ENCODE measurements at regions not wholly inside any gene's neighbourhood (a gene's known extent, or its start where the extent isn't known, plus 50 kb on each side); places are given as distances from the start of the nearest gene placed in this dataset.

DNA sequence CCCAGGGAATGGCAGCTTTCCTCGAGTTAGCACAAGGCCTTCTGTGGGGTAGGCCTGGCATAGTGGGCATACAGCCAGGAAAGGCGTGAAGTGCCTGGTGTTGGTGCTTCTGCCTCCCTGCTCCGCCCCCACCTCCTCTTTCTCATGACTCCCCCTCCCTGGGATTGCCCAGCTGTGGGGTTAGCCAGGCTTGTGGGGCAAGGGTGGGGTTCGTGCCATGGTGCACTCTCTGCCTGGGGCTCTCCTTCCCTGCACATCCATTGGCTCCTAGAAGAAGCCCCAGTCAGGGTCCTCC is 236.8 kb upstream of the NCAM1 start:
- no peak for DNase-seq

DNA sequence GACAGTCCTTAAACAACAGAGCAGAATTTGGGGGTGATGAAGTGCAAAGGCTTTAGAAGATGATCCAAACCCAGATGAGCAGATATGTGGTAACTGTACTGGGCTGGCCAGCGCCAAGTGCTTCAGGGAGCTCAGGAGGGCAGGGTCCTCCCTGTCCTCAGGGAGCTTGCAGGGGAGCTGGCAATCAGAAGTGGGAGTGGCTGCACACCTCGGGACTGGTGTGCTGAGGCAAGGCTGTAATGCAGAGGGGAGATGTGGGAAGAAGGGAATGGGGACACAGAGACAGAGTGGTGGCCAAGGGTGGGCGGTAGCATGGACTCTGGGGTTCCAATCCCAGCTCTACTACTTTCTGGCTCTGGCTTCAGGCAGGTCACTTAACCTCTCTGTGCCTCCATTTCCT is 235.6 kb upstream of the NCAM1 start:
- no peak for DNase-seq

DNA sequence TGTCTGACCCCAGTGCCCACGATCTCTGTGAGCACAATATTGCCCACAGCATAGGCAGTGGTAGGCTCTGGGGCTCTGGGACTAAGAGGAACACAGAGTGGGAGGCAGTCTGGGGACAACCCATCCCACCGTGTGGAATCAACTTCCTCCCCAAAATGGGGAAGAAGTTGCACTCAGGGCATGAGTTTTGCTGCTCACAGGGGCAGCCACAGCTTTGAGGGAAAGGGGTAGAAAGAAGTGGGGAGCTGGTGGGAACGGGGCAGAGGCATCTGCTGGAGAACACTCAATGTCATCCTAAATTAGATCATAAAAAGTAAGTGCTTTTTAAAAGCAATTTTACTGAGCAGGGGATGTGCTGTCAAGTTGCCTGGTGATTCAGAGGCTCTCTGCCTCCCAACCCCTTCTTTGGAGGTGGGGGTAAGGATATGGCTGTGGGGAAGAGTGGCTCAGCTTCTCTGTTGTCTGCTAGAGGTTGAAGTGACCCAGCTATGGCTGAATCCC is 233.8 kb upstream of the NCAM1 start:
- no peak for DNase-seq

DNA sequence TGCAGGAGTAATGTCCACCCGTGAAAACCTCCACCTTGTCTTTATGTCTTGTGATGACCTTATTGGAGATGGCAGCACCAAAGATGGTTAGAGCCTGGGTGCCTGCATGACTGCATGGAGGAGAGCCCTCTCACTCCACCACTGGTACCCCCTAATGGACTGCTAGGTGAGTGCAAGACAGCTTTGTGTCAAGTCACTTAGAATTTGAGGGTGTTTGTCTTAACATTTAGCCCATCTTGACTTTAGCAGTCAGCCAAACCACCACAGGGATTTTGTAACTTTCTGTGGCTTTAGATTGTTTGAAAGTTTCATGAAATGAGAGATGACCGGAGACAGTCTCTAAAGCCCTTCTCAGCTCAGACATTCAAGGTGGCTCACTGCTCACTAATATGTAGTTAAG is 232.9 kb upstream of the NCAM1 start:
- DNase-seq, result no peak

DNA sequence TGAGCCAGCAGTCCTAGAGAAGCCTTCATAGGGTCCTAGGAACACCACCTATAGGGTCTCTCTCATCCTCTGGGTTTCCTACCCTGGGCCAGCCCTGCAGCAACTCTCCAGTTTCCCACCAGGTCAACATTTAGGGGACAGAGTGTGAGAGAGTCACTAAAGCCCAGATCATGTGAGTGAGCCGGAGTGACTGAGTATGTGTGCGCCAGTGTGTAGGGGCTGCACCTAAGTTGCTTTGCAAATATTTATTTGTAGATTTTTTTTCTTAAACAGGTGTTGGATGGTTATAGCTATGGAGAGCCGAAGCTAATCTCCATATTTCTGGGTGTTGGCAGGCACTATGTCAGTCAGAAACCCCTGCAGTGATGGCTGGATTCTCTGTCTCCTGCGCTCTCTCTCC is 232.5 kb upstream of the NCAM1 start:
- no peak for DNase-seq

DNA sequence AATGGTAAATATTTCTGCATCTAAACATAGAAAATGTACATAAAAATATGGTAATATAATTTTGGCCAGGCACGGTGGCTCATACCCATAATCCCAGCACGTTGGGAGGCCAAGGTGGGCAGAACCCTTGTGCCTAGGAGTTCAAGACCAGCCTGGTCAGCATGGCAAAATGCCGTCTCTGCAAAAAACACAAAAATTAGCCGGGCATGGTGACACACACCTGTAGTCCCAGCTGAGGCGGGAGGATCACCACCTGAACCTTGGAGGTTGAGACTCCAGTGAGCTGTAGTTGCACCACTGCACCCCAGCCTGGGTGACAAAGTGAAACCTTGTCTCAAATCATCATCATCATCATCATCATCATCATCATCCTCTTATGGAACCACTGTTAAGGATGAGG is 230.6 kb upstream of the NCAM1 start:
- no peak for DNase-seq

DNA sequence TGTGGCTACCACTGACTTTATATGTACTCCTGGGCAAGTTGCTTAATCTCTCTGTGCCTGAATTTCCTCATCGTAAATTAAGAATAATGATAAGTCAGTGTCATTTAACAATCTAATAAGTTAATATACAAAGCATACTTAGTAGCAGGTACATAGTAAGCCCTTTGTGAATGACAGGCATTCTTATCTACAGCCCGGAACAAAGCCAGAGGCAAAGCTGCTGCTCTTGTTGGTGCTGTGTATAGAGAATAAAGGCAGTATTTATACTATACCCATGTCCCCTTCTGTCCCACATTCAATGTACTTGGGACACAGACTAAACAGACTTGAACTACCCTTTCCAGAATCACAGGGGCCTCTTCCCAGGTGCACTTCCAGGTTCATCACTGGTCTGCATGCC is 229.7 kb upstream of the NCAM1 start:
- DNase-seq, result no peak

DNA sequence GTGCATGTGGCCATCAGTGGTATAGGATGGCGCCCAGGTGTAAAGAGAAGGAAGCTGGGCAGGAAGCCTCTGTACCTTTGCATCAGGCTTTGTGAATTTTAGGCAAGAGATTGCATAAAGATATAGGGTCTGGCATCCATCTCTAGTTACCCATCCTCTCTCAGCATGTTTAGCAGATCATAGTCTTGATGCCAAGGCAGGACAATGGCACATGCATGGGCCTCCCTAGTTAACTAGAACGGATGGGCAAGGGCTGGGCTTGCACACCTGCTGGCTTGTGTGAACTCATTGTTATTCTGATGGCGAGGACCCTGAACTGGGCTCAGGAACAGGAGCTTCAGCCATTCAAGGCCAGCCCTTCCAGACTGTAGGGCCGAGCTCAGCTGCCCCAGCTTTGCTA is 229.2 kb upstream of the NCAM1 start:
- DNase-seq, result no peak

DNA sequence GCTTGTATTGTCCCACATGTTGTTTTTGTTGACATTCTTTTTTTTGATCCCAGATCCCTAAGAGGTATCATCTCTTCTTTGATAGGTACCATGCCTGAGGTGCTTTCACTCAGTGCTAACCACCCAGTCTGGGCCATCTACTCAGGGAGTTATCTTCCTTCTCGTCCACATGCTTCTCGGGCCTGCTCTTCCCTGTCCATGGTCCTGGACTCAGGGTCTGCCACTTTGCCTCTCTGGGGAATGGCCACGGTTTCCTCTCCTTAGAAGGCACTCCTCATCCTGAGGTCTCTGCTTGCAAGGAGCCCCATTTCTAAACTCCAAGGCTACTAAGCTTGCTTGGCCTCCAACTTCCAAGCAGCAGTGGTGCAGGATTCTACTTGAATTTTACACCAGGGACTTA is 227.0 kb upstream of the NCAM1 start:
- DNase-seq, result peak; percentile 69

DNA sequence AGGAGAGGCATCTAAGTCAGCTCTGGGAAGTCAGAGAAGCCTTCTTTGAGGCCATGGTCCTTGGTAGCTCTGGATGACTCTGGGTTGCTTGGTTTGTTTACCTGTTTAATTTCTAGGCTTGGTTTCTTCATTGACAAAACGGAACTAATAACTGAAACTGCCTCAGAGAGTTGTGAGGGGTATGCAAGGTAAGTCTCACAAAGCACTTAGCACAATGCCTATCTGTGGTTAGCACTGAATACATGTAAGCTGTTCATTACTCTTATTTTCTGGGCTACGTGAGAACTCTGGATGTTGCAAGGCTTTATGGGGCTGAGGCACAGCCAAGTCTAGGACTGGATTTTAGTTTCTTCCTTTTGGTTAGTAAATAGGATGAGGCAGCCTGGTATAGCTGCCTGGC is 225.8 kb upstream of the NCAM1 start:
- no peak for DNase-seq

DNA sequence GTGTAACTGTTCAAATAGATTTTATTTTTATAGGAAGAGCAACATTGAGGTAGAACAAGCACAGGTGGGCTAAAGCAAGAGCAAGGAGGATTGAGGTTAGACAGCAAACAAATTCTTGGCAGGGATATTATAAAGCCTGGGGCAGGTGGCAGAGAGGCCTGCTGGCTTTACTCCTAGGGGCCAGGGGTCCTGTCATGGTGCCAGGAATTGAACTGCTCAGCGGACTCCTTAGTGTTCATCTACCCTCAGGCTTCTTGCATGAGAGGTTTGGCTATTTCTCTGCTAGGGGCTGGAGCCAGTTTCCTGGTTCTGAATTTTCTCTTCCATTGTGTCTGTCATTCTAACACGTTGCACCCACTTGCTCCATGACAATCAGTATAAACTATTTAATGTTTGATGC is 217.2 kb upstream of the NCAM1 start:
- DNase-seq, result no peak

DNA sequence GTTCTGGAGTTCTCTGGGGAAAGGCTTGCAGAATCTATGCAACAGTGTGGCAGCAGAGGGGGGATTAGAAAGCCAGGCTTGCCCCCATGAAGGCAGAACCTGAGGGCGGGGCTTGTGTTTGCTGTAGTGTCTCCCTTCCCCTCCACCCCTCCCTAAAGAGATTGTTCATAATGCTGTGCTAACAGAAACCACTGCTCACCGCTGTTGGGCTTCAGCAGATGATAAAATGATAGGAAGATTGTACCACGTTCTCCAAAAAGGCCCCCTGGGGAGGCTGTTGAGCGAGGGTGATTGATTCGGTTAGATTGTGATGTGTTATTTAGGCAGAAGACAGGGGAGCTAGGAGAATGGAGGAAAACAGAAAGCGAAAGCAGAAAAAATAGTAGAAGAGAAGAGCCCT is 215.2 kb upstream of the NCAM1 start:
- no peak for DNase-seq

DNA sequence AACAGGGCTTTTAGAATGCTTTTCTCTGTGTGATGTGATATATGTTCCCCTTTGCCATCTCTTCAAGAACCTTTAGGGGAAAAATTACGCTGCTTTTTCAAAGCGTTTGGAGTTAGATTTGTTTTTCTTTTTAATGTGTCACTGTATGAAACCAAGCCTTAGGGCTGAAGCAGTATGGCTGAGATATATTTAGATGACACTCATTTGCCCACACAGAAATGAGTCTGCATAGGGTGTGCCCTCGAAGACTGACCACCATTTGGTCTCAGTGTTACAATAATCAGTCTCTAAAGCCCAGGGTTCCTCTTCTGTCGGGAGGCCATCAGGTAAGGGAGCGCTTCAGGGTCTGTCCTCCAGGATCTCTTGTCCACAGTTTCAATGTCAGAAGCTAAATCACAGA is 213.0 kb upstream of the NCAM1 start:
- DNase-seq, result no peak

DNA sequence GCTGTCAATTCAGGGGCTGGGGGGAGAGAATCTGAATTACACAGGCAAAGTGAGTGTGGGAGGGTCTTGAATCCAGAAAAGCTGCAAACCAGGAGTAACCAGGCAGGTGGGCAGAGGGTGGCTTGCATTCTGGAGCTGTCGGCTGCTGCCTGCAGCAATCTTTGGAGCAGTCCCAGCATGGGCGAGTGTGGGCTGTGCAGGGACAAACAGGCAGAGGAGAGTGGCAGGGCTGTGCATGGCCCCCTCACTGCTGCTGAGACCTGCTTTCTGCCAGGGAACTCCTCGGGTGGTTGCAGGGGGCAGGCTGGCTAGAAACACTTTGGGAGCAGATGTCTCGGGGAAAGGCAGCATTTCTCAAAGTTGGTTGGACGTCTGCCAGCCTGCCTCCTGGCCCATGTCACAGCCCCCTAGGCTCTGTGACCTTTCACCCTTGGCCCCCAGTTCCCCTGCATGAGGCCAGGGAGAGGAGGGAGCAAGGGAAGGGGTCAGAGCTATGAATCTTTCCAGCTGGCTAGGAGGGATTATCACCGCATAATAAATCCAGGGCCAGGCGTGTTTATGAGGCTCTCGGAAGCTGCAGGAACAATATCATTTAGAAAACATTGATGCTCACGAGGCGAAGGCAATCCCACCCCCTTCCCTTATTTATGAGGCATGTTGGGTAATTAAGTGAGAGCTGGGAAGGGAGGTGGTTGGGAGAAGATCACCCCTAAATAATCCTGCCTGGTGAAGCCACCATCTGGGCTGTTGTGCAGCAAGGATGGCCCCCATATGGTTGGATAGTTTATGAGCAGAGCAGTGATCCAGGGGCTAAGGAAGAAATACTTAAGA is 212.3 kb upstream of the NCAM1 start:
- DNase-seq, result no peak

DNA sequence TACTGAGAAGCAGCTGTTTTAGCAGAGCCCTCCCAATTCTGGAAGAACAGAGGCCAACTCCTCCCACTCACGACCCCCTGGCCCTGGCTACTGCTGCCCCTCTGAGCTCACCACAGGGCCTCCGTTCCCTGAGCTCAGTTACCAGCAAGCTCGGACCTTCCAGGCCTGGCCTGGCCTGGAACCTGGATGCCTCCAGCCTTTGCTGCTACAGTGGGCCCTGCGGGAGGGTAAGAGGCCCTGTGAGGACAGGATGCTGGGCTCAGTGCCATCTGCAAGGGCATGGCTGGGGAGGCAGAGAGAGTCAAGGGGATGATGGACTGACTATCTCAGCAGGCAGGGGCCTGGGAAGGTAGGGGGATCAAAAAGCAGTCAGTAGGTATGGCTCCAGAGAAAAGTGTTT is 209.9 kb upstream of the NCAM1 start:
- DNase-seq, result no peak

DNA sequence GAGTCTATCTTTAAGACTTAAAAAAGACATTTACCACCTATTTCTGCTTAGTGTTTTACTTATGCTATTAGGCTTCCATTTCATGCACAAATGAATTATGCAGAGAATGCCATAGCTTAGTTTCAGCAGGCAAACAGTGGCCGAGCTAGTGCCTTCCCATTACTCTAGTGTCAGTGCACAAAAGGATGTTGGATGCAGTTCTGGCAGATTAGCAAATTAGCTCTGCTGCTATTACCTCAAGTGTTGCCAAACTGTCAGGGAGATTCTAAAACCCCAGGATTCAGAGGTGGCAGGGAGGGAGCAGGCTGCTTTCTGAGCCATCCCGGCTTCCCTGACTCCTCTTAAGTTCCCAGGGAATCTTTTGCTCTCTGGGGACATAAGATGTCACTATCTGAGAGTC is 209.4 kb upstream of the NCAM1 start:
- no peak for DNase-seq

DNA sequence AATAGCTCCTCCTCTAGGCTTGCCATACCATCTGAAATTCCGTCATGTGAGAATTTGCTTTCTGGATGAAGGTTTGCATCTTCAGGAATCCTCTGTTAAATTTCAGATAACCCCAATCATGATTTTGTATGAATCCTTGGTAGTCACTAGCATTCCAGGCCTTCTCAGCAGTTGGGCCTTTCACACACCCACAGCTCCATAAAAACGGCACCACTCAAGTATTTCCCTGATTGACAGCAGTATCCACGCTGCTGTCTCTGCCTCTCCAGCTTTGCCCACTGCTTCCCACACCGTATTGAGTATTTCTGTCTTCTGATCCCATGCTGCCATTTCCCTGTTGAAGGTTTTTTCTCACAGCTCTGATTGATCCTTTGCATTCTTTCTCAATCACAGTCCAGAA is 208.7 kb upstream of the NCAM1 start:
- no peak for DNase-seq

DNA sequence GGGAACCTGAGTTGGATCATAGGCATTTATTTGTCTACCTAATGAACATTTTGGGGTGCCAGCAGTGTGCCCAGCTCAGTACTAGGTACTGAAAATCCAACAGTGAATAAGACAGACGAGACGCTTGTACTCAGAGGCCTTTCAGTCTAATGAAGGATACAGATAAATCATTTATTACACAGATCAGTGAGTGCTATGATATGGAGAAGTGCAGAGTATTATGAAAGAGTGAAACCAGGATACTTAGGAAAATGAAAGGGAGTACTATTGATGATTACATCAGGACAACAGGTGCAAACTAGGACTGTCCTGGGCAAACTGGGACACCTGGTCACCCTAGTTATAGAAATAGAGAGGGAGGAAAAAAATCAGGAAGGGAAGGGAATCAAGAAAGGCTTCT is 207.5 kb upstream of the NCAM1 start:
- no peak for DNase-seq

DNA sequence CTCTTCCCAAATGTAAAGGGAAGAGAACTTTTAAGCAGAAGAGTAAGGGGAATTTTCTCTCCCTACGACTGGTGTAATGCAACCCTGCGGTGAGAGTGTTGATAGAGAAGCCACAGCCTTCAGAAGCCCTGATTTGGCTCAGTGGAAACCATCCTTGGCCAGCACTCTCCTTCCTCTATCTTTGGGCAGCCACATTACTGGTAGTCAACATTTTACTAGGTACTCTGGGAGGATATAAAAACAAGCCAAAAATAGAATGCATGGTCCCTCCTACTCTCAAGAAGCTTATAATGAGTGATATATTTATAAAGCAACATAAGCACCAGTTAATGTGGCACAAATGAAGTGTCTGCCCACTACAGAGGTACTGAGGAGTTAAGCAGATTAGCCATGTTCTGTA is 201.8 kb upstream of the NCAM1 start:
- no peak for DNase-seq

DNA sequence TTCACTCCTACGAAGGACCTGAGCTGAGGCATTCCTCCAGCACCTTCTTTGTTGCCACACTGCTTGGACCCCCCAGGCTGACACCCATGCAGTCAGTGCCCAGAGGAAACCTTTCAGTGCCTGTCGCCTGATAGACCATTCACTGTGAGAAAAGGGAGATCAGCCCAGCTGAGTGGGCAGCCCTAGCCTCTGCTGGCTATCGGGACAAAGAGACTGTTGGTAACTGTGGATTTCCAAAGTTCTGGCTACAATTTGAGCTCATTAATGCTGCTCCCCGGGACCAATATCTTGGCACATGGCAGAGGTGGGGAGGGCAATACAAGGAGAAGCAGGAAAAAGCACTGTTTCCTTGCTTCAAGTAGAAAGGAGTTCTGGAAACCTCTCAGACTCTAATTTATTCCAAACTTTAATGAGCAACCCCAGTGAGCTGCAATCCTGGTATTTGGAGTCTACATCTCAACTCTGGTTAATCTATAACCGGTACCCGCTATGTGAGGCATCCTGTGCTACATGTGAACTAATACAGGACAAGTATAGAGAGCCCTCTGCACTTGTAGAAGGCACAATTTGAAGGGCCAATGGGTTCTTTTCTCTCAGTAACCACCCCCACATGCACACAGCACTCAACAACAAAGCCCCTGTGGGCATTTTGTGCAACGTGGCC is 200.7 kb upstream of the NCAM1 start:
- no peak for DNase-seq

DNA sequence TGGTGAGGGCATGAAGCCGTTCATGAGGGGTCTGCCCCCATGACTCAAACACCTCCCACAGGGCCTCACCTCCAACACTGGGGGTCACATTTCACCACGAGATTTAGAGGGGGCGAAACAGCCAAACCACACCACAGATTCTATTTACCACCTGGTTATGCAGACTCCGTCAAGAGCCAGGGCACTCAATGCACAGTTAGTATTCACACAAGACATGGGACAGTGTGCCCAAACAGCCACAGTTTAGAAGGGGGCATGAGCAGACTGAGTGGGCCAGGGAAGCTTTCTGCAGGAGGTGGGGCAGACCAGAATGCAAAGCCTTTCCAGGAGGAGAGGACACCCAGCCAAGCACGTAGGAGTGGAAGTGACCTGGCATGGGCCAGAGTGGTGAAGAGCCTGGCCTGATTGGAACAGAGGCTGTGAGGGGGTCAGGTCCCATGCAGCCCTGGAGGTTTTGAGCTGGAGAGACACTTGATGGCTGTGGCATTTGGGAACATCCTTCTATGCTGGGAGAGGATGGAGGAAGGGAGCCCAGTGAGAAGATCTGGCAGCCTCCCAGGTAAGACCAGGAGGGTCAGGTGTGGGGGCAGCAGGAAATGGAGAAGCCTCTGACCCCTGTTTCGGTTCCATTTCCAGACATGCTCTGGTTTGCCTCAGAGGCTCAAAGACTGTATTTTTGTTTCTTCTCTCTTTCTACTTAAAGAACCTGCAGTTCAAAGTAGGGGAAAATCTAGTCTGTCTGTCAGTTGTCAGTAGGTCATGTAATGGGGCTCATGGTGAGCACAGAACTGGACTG is 199.1 kb upstream of the NCAM1 start:
- no peak for DNase-seq

DNA sequence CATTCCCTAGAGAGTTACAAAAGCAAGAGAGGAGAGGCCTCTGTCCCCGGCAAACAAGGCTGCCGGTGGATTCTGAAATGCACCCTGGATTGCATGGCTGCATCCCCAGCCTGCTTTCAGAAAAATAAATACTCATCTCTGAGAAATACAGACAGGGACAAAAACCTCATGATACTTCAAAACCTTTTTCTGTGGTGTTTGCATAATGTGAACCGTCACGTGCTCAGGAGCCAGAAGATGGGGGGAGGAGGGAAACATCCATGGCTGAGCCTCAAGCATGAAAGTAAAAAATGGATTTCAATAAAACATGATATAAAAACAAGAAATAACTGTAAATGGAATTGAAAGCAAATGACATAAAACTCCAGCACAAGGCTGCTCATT is 198.5 kb upstream of the NCAM1 start:
- no peak for DNase-seq

DNA sequence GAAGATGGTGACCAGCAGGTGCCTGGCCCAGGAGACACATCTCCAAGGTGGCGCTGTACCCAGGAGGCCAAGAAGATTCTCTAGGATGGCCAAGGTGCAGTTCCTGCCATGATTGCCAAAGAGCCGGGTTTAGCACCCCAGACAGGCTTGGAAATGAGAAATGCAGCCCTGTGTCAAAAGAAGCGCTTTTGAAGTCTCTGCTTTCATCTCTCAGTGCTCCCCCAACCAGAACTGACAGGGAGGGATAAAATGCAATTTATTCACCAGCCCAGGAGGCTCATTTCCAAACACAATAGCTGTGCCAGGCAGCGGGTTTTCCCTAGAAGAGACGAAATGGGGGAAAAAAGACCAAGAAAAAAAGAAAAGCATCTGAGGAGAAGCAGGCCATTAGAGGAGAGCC is 195.9 kb upstream of the NCAM1 start:
- DNase-seq, result no peak

DNA sequence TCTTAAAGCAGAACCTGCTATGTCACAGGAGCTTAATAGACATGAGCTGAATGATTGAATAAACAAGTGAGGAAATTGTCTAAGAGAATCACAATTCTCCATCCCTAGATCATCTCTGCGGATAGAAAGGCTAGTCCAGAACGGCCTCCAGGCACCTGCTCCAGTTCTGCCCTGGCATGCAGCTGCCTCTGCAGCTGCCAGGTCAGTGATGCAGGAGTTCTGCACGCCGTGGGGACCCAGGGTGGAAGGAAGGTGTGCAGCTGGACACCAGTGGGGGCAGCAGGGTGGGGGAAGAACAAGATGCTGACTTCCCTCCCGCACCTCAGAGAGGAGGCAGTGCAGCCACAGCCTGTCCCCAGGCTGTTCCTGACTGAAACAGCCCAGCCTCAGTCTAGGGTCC is 192.1 kb upstream of the NCAM1 start:
- DNase-seq, result no peak

Data from right hindlimb (tissue), 1 donor.